OCI-M1 (cell line): ENCODE measurements at regions not wholly inside any gene's neighbourhood (a gene's known extent, or its start where the extent isn't known, plus 50 kb on each side); places are given as distances from the start of the nearest gene placed in this dataset.
"Not testable (repeated sequence)": the region's sequence is repeated elsewhere in the genome, so short reads cannot be mapped to it uniquely, and the experiment has no call there.

ENCODE experiments used
- DNase-seq: peaks from one replicate; lab custom pipeline; 2025; lab: John Stamatoyannopoulos, UW

- DNase-seq: not testable (repeated sequence)
Observed at GRCh38 chr17:72472853-72473390, 352.1 kb downstream of the SOX9 start.

GRCh38 chr17:72474243-72474642, 353.4 kb downstream of the SOX9 start:
- no peak for DNase-seq

- DNase-seq: no peak
Observed at GRCh38 chr17:72474719-72475477, 354.1 kb downstream of the SOX9 start.

DNA sequence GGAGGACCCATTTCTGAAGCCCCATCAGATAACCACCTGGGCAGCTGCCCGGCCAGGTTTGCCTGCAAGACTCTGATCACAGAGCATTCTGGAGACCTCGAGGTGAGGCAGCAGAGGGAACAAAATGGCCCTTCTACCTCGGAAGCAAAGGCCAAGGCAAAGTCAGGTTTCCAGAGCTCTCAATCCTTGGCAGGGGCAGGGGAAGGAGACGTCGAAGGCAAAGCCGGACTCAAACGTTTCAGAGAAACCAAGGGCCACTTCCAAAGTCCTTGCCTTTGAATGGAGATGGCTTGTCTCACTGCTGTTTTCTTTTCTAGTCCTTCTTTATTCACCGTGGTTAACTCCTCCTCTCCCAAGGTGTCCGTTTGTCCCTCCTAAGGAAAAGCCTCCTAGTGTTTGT, 355.3 kb downstream of the SOX9 start:
- DNase-seq: no peak

GRCh38 chr17:72476575-72476986, 355.8 kb downstream of the SOX9 start:
- no peak for DNase-seq

DNA sequence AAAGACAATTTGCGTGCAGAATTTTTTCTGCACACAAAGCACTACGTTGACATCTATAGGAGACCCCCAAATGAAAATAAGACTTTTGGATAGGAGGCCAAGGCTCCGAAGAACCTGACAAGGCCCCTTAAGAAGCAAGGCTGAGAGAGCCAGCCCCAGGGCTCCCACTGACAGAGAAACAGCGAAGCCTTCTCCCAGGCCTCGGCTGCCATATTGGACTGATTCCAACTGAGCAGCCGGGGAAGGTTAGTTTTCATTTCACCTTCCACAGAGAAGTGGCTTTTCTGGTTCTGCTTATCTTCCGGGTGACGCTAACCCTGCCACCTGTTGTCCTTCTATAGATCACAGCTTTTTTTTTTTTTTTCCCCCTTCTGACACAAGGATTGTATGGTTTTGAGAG, 356.7 kb downstream of the SOX9 start:
- no peak for DNase-seq

GRCh38 chr17:72479113-72479512, 358.3 kb downstream of the SOX9 start:
- DNase-seq: no peak

- no peak for DNase-seq
Observed at GRCh38 chr17:72481572-72481971, 360.8 kb downstream of the SOX9 start.

- DNase-seq: no peak
Observed at GRCh38 chr17:72485596-72485995, 364.8 kb downstream of the SOX9 start.

GRCh38 chr17:72486806-72487205, 366.0 kb downstream of the SOX9 start:
- no peak for DNase-seq

DNA sequence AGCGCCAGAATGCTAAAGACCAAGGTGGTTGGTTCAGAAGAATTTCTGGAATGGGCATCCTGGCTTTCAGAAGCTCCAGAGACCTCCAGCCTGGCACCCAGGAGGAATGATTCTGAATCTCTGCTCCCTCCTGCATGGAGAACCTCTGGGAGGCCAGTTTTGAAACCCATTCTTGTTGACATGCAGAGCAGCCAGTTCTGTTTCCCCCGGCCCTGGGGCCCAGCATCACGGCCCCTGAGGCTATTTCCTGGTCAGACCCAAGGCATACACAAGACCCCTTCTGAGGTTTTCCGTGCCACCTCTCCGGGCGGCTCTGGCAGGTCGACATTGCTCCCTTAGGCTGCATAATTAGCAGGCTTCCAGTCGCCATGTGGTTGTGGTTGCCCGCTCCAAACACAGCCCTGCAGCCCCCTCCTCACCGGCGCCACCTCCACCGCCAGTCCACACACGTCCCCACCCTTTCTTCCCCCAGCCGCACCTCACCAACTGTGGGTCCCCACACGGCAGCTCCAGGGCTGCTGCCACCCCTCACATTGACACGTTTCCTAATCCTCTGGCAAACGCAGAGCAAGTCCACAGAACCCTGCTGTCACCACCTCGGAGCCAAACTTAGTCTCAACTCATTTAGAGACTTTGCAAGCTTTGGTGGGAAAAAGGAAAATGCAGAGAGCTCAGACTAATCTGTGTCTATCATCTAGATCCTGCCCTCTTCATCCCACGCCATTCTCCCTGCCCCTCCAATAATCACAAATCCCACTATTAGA, 367.1 kb downstream of the SOX9 start:
- DNase-seq: no peak

DNA sequence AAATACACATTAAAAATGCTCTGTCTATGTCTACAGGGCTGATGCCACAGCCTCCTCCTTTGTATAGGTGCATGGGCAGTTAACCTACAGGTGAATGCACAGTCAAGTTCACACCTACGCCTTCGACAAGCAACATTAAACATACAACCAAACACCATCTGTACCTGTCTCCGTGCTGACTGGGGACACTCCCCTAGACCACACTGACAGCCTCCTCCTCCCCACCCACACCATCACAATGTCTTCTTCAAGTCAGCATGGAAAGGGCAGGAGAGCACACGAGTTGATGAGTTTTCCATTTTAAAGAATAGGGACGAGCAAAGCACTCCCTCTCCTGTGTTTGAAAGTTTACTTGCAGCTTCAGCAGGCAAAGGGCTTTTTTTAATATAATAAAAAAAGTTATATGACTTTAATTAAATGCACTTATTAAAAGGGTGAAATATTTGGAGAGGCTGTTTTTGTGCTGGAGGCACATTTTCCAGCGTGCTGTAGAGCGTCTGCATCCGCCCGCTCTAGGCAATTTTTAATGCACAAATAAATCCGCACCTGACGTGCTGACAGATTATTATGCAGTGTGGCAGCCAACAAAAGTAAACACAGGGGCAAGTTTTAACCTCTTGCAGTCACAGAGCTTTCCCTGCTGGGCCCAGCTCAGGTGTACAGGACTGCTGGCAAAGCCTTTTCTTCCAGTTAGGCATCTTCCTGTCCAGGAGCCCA, 367.9 kb downstream of the SOX9 start:
- no peak for DNase-seq

DNA sequence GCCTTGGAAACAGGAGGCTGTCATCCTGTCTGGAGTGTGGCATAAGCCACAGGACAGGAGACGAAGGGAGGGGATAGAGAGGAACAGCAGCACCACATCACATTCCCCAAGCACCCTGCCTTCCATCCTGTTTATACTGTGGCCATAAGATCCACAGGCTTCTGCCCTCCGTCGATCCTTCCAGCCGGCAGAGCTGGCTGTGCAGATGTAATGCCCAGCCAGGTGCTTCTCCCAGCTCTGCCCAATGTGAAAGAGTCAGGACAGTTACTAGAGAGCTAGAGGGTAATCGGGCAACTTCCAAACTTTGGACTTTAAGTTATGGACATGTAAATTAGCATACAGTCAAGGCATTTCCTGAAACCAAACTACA, 368.4 kb downstream of the SOX9 start:
- DNase-seq: no peak

- no peak for DNase-seq
Observed at GRCh38 chr17:72491102-72491501, 370.3 kb downstream of the SOX9 start.

DNA sequence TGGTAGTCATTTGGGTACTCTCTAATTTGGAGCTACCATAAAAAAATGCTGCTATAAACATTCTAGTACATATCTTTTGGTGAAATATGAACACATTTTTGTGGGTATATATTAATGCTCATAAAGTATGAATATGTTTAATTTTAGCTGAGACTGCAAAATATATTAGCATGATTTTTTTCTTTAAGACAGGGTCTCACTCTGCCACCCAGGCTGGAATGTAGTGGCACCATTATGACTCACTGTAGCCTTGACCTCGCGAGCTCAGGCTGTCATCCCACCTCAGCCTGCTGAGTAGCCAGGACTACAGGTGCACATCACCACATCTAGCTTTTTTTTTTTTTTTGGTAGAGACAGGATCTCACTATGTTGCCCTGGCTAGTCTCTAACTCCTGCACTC, 371.7 kb downstream of the SOX9 start:
- DNase-seq: no peak

DNA sequence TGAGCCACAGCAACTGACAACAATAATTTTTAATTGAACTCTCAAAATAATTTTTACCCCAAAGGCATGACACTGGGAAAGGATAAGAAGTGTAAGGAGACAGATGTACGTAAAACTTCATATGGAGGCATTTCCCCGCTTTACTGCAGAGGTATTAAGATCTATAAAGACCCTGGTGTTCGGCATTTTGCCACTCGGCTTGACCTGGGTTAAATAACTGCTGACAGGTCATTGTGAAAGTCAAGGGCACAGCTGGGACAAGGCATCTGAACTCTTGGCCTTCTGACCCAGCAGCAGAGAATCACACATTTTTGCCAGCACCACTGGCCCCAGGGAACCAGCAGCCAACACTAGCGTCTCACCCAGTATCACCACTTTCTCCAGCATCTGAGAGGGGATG, 372.1 kb downstream of the SOX9 start:
- no peak for DNase-seq

DNA sequence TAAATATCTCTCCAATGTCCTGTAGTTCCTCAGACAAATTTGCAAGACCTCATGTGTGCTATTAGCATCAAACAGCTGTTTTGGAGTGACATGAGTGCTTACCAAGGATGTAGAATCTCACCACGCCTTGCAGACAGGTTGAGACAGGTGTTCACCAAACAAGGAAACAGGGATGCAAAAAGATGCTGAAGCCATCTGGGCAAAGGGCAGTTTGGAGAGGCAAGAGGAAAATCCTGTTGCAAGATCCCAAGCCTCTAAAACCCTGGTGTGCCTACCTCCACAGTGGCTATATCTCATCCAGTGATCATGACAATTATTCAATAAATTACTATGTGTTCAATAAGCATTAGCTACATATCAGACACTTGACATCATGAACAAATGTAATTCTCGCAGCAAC, 373.7 kb downstream of the SOX9 start:
- DNase-seq: no peak

- DNase-seq: no peak
Observed at GRCh38 chr17:72496461-72496860, 375.6 kb downstream of the SOX9 start.

DNA sequence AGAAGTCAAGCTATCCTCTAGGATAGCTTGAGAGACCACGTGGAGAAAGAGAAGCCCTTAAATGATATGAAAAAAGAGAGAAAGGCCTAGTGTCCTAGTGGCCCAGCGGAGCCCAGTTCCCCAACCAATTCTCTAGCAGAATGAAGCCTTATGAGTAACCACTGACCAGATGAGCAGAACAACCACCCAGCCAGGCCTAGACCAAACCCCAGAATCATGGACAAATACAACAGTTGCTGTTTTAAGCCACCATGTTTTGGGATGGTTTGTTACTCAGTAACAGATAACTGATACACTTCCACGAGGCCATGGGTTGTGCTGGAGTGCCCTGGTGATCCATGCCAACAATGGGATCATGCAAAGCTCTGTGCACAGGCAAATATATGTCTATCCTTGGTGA, 377.1 kb downstream of the SOX9 start:
- DNase-seq: no peak

DNA sequence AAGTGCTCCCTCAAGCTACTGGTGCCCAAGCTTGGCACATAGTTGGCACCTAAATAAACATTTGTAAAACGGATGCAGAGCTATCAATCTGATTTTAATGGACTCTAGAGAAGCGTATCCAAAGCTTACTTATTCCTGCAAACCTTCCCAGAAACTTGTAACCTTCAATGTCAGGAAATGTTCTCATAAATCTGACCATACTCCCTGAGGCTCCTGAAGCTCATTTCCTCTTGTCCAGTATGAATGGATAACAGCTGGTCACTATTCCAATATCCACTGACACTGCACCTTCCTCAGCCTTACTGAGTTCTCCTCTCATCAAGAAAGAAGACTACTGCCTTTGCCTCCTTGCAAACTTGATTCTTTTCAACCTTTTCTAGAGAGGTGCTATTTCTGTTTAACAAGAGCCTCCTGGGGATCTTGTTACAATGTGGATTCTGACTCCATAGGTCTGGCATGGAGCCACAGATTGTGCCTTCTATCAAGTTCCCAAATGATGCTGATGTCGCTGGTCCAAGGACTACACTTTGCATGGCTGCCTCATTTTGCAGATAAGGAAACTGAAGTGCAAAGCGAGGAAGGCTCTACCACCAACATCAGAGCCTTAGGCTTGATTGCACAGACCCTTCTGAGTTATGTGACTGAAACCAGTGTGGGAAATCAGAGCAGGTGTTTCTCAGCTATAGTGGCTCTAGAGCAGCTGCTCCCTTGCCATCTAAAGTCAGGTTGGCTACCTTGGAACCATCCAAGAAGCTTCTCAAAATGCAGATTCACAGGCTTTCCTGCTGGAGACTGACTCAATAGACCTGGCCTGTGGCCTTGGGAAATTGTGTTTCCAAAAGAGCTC, 377.8 kb downstream of the SOX9 start:
- DNase-seq: no peak

DNA sequence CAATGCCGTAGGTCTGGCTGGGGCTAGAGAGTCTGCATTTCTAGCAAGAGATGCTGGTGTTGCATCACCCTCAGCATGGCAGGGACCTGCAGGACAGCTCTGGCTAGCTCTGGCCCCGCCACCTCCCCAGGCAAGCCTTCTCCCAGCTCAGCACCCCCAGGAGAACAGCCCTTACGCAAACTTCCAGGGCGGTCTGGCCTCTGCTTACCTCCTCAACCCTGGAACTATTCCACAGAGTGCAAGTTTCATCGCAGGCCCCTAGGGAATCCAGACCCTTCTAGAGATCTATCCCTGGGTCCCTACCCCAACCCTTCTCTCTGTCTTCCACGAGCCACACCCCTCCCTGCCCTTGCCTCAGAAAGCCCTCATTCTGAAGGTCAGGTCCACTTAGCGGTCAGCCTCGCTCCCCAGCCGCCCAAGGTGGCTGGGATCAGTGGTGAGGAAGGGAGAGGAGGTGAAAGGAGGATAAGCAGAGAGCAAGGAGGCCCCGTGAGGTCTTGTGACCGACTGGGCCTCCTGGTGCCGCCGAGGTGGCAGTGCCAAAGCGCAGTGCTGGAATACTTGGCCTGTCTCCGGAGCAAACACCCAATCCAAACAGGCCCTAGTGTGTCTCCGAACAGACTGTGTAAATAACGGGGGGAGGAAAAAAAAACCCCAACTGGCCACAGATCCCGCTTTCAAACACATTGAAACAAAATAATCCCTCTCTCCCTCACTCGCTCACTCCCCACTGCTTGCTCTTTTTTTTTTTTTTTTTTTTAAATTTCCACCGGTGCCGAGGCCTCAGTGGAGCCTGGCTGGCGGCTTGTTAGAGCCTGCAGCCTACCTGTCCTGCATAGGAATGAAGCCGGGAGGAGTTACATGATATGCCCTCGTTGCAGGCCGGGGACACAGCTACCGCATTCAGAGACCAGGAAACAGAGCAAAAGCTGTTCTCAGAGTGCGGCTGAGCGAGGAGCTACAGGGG, 380.9 kb downstream of the SOX9 start:
- no peak for DNase-seq
